Left ventricle myocardium inferior (tissue), 1 donor: ENCODE measurements at regions not wholly inside any gene's neighbourhood (a gene's known extent, or its start where the extent isn't known, plus 50 kb on each side); places are given as distances from the start of the nearest gene placed in this dataset.

Source experiments
- DNase-seq: peaks from one replicate; pipeline ENCODE4 v3.0.0-alpha.2; 2020
- H3K27ac ChIP-seq: fragments of 200-600 bp; replicated peaks from 2 replicates; pipeline ENCODE4 v1.8.0; 2021
- H3K27me3 ChIP-seq: fragments of 200-600 bp; 2 replicates; pipeline ENCODE4 v1.8.0; 2021; ENCODE audit warnings: low read depth
- H3K36me3 ChIP-seq: fragments of 200-600 bp; 2 replicates; pipeline ENCODE4 v1.8.0; 2021
- H3K4me1 ChIP-seq: fragments of 200-600 bp; 2 replicates; pipeline ENCODE4 v1.8.0; 2021
- H3K4me3 ChIP-seq: fragments of 200-600 bp; 2 replicates; pipeline ENCODE4 v1.8.0; 2021; ENCODE audit warnings: mild to moderate bottlenecking, moderate library complexity
- H3K9me3 ChIP-seq: fragments of 200-600 bp; replicated peaks from 2 replicates; pipeline ENCODE4 v1.8.0; 2021
- intact Hi-C: fragments of 100-400 bp; cut with micrococcal nuclease; formaldehyde crosslinking; loops from one replicate; pipeline ENCODE4 v1.11.0; 2022
- TF ChIP-seq, protein P1 (sequence below): fragments of 200-600 bp; IDR thresholded peaks from 2 replicates; pipeline ENCODE4 v1.8.0; 2021; ENCODE audit warnings: antibody characterized with exemption, mild to moderate bottlenecking, borderline replicate concordance
- donor health status: DM: no; HTN: yes; CAD: no; lungs with severe emphysema.

DNA sequence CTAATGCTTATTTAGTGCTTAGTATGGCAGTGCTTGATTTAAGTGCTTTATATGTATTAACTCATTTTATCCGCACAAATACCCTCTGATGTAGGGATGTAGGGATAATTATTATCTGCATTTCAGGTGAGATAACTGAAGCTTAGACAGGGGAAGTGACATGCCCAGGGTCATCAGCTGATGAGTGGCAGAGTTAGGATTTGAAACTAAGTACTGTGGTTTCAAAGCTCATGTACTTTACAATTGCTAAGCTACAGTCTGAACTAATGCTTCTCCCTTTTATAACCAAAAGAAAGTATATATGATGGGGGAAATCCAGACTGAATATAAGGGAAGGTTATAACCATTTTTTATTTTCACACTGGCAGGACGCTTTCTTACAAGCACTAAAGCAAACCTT is 229.6 kb upstream of the NAV3 start:
- H3K9me3 ChIP-seq: no peaks in the 10 kb centered on the region
- intact Hi-C loops: no loop called here
- no peak for DNase-seq
- TF ChIP-seq, protein P1, sequence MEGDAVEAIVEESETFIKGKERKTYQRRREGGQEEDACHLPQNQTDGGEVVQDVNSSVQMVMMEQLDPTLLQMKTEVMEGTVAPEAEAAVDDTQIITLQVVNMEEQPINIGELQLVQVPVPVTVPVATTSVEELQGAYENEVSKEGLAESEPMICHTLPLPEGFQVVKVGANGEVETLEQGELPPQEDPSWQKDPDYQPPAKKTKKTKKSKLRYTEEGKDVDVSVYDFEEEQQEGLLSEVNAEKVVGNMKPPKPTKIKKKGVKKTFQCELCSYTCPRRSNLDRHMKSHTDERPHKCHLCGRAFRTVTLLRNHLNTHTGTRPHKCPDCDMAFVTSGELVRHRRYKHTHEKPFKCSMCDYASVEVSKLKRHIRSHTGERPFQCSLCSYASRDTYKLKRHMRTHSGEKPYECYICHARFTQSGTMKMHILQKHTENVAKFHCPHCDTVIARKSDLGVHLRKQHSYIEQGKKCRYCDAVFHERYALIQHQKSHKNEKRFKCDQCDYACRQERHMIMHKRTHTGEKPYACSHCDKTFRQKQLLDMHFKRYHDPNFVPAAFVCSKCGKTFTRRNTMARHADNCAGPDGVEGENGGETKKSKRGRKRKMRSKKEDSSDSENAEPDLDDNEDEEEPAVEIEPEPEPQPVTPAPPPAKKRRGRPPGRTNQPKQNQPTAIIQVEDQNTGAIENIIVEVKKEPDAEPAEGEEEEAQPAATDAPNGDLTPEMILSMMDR: no peak
- no peaks in the 10 kb centered on the region for H3K27me3 ChIP-seq
- no peak overlapping the region for H3K27ac ChIP-seq
- H3K4me3 ChIP-seq: no peak overlapping the region
- H3K4me1 ChIP-seq: no peaks in the 10 kb centered on the region
- no peaks in the 10 kb centered on the region for H3K36me3 ChIP-seq

DNA sequence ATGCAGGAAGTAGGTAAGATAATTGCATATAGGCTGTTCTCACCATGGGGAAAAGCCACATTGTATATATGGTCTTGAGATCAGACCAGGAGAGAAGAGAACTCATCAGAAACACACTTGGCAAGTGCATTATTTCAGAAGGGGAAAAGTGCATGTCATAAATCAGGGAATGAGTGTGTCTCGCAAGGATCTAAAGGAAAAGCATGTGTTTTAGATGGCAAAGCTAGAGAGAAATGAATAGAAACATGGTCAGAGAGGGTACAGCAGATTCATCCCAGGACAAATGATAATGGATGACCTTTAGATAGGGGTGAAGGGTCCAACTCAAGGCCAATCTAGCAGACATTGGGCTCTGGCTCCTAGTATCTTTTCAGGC is 230.2 kb upstream of the NAV3 start:
- H3K27me3 ChIP-seq: no peaks in the 10 kb centered on the region
- no peak overlapping the region for H3K27ac ChIP-seq
- H3K4me1 ChIP-seq: no peaks in the 10 kb centered on the region
- no peak overlapping the region for H3K4me3 ChIP-seq
- no peaks in the 10 kb centered on the region for H3K36me3 ChIP-seq
- no peak for DNase-seq
- intact Hi-C loops: no loop called here
- TF ChIP-seq, protein P1: no peak
- no peaks in the 10 kb centered on the region for H3K9me3 ChIP-seq

DNA sequence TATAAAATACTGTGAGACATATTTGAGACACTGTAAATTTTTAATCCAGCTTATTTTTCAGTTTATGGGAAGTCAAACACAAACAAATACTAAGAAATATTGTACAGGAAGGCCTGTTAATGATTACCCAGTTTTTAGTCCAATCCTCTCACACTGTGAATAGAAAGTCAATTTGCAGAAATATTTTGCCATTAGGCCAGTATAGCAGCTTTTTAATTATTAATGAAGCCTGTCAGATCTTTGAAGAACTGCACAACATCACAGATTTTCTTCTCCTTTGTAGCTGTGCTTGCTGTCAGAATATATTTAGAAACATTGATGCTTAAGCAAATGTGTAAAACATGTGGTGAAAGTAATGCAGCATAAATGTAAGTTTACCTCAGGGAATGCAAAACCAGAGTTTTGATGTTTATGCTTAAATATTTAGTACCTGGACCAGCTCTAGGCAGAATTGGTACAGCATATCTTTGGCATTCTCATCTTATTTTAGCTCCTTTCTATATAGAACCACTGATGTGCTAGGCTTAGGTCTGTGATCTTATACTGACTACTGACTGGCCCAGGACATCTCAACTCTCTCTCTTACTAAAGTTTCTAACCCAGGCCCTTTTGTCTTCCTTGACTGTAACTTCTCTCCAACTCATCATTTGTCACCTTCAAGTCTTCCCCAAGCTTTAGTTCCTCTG is 230.8 kb upstream of the NAV3 start:
- TF ChIP-seq, protein P1: no peak
- no peaks in the 10 kb centered on the region for H3K4me1 ChIP-seq
- no peaks in the 10 kb centered on the region for H3K36me3 ChIP-seq
- intact Hi-C loops: no loop called here
- no peak overlapping the region for H3K4me3 ChIP-seq
- no peak overlapping the region for H3K27ac ChIP-seq
- H3K9me3 ChIP-seq: no peaks in the 10 kb centered on the region
- DNase-seq: no peak
- no peaks in the 10 kb centered on the region for H3K27me3 ChIP-seq

DNA sequence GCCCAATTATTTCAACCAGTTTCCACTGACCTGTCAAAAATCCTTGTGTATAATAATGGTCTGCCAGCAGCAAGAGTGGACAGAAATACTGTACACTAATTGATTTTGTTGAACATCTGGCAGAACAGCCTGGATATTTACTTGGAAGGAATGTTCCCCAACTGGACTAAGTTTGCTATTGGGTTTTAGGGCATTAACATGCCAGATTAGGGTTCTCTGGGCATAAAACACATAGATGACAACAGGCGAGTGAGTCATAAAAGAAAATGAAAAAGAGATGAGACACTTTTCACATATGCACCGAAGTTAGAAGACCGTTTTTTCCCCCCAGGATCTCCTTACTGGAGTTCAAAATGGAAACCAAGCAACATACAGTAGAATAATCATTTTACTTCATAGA is 236.3 kb upstream of the NAV3 start:
- H3K27me3 ChIP-seq: no peaks in the 10 kb centered on the region
- H3K4me1 ChIP-seq: no peaks in the 10 kb centered on the region
- no peak for DNase-seq
- no peaks in the 10 kb centered on the region for H3K36me3 ChIP-seq
- no peak overlapping the region for H3K27ac ChIP-seq
- intact Hi-C loops: no loop called here
- TF ChIP-seq, protein P1: no peak
- no peaks in the 10 kb centered on the region for H3K9me3 ChIP-seq
- H3K4me3 ChIP-seq: no peak overlapping the region

DNA sequence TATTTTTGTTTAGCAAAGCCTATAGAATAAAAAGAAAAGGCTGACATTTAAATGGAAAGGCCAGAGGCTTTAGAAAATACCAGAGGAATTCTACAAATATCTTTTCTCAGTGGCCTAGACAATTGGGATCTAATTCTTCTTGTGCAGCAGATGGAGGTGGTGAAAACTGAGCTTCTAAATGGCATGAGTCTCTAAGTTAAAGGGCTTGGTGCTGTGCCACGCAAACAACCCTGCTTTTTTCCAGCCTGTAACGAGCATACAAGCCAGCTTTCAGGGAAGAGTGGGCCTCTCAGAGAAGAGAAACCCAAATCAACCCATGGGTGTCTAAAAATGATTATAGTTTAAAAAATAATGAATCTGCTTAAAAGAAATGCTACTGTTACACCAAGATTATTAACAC is 237.9 kb upstream of the NAV3 start:
- Histone ChIP-seq H3K27me3 (no peaks in the 10 kb centered on the region), H3K27ac (no peak overlapping the region), H3K36me3 (no peaks in the 10 kb centered on the region), H3K4me3 (no peak overlapping the region), H3K4me1 (no peaks in the 10 kb centered on the region), H3K9me3 (no peaks in the 10 kb centered on the region)
- TF ChIP-seq, protein P1: no peak
- intact Hi-C loops: no loop called here
- DNase-seq: no peak
